Colonic mucosa (tissue), 4 donors: ENCODE measurements at regions not wholly inside any gene's neighbourhood (a gene's known extent, or its start where the extent isn't known, plus 50 kb on each side); places are given as distances from the start of the nearest gene placed in this dataset.
A peak's percentile ranks its signal among the peaks of the same experiment; 100 is the strongest.
"Not testable (repeated sequence)": the region's sequence is repeated elsewhere in the genome, so short reads cannot be mapped to it uniquely, and the experiment has no call there.

ENCODE experiments used
- DNase-seq: peaks from one replicate; pipeline ENCODE4 v3.0.0-alpha.2; 2020
- H3K27ac ChIP-seq: fragments of 200-600 bp; one replicate; pipeline ENCODE4 v1.8.0; 2021
- H3K27me3 ChIP-seq: fragments of 200-600 bp; one replicate; pipeline ENCODE4 v1.8.0; 2021
- H3K36me3 ChIP-seq: fragments of 200-600 bp; one replicate; pipeline ENCODE4 v1.8.0; 2021
- H3K4me1 ChIP-seq: fragments of 200-600 bp; one replicate; pipeline ENCODE4 v1.8.0; 2021; ENCODE audit warnings: mild to moderate bottlenecking
- H3K4me3 ChIP-seq: fragments of 200-600 bp; one replicate; pipeline ENCODE4 v1.8.0; 2021
- H3K9ac ChIP-seq, 2 donors: one replicate each; pipeline ENCODE4 v1.7.0; 2013; ENCODE audit warnings: control low read depth in 2 of 2, low read depth in 2 of 2, low read length in 2 of 2
- H3K9me3 ChIP-seq: fragments of 200-600 bp; one replicate; pipeline ENCODE4 v1.8.0; 2021
- CTCF ChIP-seq: fragments of 200-600 bp; IDR thresholded peaks from one replicate; pipeline ENCODE4 v1.8.0; 2022; ENCODE audit warnings: antibody characterized with exemption, mild to moderate bottlenecking
- intact Hi-C: fragments of 100-400 bp; cut with DNase I; formaldehyde crosslinking; loops from one replicate; pipeline ENCODE4 v1.14.1; 2022
- donor health status: healthy.
- donor health status: DM: no; HTN: no; CAD: no.
- donor health status: DM: no; HTN: no; CAD: no.

- Histone ChIP-seq H3K27me3 (no peaks in the 10 kb centered on the region), H3K27ac (no peak overlapping the region), H3K9ac (no peak overlapping the region), H3K4me1 (no peaks in the 10 kb centered on the region), H3K9me3 (no peaks in the 10 kb centered on the region), H3K36me3 (no peaks in the 10 kb centered on the region), H3K4me3 (no peak overlapping the region)
- intact Hi-C loops: loop anchor here (2.0 kb wide), 1 partner anchor 15 kb away; no protein-coding TSS in a partner anchor
- DNase-seq: no peak
- TF ChIP-seq CTCF: no peak
Observed at GRCh38 chr12:58325561-58325960, 384.2 kb downstream of the ATP23 start.

GRCh38 chr12:58326534-58326933, 385.2 kb downstream of the ATP23 start:
- Histone ChIP-seq H3K4me3 (no peak overlapping the region), H3K9me3 (no peaks in the 10 kb centered on the region), H3K4me1 (no peaks in the 10 kb centered on the region), H3K27ac (no peak overlapping the region), H3K27me3 (no peaks in the 10 kb centered on the region), H3K9ac (no peak overlapping the region), H3K36me3 (no peaks in the 10 kb centered on the region)
- intact Hi-C loops: no loop called here
- no peak for DNase-seq
- no peak for TF ChIP-seq CTCF

- not testable (repeated sequence) for H3K27ac ChIP-seq, H3K9ac ChIP-seq
Observed at GRCh38 chr12:58336581-58337242, 395.3 kb downstream of the ATP23 start.

GRCh38 chr12:58337539-58337938, 396.2 kb downstream of the ATP23 start:
- DNase-seq, intact Hi-C loops, H3K4me1 ChIP-seq, H3K4me3 ChIP-seq, H3K9ac ChIP-seq, H3K36me3 ChIP-seq, H3K9me3 ChIP-seq, H3K27ac ChIP-seq, H3K27me3 ChIP-seq: not testable (repeated sequence)

More at GRCh38 chr12:58336581-58337242, 395.3 kb downstream of the ATP23 start:
- H3K4me1 ChIP-seq, DNase-seq, H3K4me3 ChIP-seq, intact Hi-C loops, H3K9me3 ChIP-seq, H3K27me3 ChIP-seq, H3K36me3 ChIP-seq: not testable (repeated sequence)

GRCh38 chr12:58341791-58342190, 400.4 kb downstream of the ATP23 start:
- no peak for TF ChIP-seq CTCF
- intact Hi-C loops: loop anchor here (2.0 to 10.0 kb wide), 3 partner anchors 17 to 743 kb away; no protein-coding TSS in a partner anchor
- peak overlapping the region; percentile 30 for H3K27ac ChIP-seq

GRCh38 chr12:58342736-58343135, 401.4 kb downstream of the ATP23 start:
- Histone ChIP-seq H3K9ac (no peak overlapping the region), H3K4me3 (no peak overlapping the region), H3K9me3 (no peaks in the 10 kb centered on the region), H3K4me1 (no peaks in the 10 kb centered on the region), H3K36me3 (no peaks in the 10 kb centered on the region), H3K27ac (peak overlapping the region; percentile 30), H3K27me3 (no peaks in the 10 kb centered on the region)
- intact Hi-C loops: loop anchor here (10.0 kb wide), 2 partner anchors 202 to 742 kb away; no protein-coding TSS in a partner anchor
- no peak for DNase-seq
- no peak for TF ChIP-seq CTCF

More at GRCh38 chr12:58341791-58342190, 400.4 kb downstream of the ATP23 start:
- H3K27me3 ChIP-seq: no peaks in the 10 kb centered on the region
- H3K9ac ChIP-seq: no peak overlapping the region
- no peak for DNase-seq
- no peaks in the 10 kb centered on the region for H3K9me3 ChIP-seq
- no peak overlapping the region for H3K4me3 ChIP-seq
- H3K4me1 ChIP-seq: no peaks in the 10 kb centered on the region
- H3K36me3 ChIP-seq: no peaks in the 10 kb centered on the region
